ENCODE measurements at regions not wholly inside any gene's neighbourhood (a gene's known extent, or its start where the extent isn't known, plus 50 kb on each side); places are given as distances from the start of the nearest gene placed in this dataset.
"Not testable (repeated sequence)": the region's sequence is repeated elsewhere in the genome, so short reads cannot be mapped to it uniquely, and the experiment has no call there.

DNA sequence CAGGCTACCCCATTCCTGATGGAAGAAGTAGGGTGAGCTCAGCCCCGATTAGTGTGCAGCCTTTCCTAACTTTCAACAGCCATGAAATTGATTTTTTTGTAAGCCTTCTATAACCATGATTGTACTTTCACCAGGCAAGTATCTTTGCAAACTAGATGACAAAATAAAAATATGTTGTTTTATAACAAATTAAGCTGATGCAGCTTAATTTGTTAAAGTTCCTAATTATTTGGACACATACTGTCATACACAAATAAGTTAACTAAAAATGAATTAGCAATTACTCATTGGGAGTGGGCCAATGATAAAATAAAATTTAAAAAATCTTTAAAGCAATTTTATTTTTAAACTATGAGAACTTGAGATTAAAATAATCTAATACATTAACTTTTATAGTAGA lies 113.1 kb upstream of the FANCL start:
- no peak for DNase-seq

DNA sequence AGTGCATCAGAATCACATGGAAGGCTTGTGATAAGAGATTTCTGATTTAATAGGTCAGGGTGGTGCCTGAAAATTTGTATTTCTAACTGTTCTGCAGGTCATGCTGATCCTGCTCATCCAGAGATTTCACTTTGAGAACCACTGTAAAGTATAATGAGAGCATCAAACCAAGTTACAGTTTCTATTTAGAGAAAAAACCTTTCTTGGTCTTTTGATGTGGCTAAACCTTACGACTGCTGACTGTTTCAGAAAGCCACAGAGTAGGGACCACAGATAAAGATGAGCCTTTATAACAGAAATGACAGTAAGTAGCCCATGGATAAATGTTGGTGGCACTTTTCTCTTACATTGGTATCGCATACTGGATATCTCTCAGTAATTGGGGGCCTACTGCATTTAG lies 109.4 kb upstream of the FANCL start:
- no peak for DNase-seq

DNA sequence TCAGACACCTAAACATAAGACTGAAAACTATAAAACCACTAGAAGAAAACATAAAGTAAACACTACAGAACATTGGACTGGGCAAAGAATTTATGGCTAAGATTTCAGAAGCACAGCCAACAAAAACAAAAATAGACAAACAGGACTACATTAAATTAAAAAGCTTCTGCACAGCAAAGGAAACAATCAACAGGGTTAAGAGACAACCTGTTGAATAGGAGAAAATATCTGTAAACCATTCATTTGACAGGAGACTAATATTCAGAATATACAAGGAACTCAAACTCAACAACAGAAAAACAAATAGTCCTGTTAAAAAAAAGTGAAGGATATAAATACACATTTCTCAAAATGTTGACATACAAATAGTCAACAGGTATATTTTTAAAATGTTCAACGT lies 106.7 kb upstream of the FANCL start:
- no peak for DNase-seq

DNA sequence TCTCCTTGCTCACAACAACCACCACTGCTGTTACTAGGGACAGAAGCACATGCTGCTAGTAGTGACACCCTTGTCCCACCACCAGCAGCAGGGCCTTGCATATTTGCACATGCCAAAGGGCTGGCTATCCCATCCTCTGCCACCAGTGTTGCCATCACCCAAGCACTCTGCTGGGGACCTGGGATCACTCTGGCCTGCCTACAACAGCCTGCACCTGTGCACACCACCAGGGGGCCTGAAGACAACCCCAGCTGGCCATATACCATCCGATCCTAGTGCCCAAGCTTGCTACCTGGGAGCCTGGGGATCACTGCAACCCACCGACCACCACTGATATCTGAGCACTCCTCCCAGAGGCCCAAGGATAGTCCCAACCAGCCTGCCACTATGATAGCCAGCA lies 99.9 kb upstream of the FANCL start:
- no peak for DNase-seq

DNA sequence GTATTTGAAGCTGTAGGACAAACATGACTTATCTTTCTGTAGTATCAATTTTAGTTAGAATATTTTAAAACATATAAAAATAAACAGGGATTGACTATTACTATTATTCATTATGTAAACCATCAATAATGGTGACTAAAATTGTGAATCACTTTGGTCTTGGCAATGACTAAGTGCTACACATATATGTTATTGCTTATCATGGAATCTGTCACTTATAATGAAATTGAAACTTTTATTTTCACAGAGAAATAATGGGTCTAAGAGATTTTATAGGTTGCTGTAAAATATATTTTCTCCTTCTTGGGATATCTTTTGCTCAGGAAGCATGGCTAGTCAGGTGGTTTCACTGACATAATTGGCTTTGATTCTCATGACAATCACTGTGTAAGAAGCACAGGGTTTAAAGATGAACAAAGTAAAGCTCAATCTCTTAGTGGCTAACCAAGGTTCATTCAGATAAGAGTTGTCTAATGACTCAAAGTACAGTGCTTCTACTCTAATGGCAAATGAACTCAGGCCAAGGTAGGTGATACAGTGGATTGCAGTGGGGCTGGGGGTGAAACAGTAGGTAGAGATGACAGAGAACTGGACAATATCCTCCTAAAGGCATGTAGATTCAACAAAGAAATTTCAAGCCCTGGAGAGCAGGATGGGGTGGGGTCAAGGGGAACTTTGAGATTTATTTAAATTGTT lies 98.6 kb upstream of the FANCL start:
- no peak for DNase-seq

DNA sequence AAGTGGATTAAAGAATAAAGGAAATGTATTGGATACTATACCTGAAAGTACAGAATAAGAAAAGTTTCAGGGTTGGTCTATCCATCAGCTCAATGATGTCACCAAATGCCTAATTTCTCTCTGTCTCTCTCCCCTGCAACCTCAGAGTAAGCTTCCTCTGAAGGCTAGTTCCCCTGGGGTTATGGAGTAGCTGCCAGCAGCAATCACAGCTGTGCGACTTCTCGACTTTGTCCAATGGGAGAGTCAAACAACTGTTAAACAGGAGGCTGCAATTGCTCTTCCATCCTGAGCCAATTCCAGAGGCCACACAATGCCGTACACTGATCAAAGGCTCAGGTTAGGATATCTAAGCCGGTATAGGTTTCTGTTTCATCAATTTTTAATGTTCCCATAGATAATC lies 95.3 kb upstream of the FANCL start:
- no peak for DNase-seq

DNA sequence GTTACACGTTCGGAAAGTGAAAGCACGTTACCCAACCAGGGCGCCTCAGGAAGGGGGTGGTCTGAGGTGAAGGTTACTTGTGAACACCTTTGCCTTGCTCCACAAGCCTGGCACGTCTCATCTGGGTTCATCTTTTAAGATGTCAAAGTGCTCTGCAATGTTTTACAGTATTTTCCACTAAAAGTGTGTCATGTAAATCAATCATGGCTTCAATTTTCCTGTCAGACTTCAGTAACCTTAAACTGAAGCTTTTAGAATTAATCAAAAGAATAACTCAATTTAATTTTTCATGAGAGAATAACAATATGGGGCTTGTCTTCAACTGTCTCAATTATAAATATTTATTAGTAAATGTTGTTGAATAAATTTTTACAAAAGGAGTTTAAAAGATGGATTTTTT lies 93.3 kb upstream of the FANCL start:
- peak; percentile 6 for DNase-seq

DNA sequence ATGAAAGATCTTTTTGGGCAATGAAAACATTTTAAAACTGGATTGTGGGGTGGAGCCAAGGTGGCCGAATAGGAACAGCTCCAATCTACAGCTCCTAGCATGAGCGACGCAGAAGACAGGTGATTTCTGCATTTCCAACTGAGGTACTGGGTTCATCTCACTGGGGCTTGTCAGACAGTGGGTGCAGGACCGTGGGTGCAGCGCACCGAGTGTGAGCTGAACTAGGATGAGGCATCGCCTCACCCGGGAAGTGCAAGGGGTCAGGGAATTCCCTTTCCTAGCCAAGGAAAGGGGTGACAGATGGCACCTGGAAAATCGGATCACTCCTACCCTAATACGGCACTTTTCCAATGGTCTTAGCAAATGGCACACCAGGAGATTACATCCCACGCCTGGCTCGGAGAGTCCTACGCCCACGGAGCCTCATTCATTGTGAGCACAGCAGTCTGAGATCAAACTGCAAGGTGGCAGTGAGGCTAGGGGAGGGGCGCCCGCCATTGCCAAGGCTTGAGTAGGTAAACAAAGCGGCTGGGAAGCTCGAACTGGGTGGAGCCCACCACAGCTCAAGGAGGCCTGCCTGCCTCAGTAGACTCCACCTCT lies 84.3 kb upstream of the FANCL start:
- not testable (repeated sequence) for DNase-seq

DNA sequence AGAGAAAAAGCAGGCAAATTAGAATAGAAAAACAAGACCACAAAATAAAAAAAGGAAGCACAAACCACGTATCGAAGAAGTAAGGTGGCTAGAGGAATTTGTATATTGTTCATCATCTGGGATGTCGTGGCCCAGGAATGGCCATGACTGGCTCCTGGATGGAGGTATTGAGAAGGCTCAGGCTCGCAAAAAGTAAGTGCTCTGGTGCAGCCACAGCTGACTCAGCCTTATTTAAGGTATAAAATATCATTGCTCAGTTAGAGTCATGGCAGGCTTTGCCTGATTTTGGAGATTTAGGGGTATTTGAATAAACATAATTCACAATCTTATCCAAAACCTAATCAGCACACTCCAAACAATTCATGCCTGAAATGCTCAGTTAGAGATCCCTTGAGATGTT lies 78.4 kb upstream of the FANCL start:
- no peak for DNase-seq

DNA sequence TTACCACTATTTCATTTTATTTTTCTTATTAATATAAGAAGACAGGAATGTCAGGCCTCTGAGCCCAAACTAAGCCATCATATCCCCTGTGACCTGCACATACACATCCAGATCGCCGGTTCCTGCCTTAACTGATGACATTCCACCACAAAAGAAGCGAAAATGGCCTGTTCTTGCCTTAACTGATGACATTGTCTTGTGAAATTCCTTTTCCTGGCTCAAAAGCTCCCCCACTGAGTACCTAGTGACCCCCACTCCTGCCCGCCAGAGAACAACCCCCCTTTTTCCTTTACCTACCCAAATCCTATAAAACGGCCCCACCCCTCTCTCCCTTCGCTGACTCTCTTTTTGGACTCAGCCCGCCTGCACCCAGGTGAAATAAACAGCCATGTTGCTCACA lies 77.8 kb upstream of the FANCL start:
- DNase-seq = not testable (repeated sequence)

DNA sequence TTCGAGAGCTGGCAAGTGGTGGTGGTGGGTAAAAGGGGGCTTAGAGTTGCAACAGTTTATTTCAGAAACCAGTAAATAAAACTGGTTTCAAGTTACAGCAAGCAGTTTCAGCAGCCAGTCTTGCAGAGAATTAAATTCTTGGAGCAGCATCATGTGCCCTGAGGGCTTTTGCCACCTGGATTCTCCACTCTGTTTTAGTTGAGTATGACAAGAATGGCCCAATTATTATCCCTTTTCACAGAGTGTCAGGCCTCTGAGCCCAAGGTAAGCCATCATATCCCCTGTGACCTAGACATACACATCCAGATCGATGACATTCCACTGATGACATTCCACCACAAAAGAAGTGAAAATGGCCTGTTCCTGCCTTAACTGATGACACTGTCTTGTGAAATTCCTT lies 72.8 kb upstream of the FANCL start:
- DNase-seq = no peak

DNA sequence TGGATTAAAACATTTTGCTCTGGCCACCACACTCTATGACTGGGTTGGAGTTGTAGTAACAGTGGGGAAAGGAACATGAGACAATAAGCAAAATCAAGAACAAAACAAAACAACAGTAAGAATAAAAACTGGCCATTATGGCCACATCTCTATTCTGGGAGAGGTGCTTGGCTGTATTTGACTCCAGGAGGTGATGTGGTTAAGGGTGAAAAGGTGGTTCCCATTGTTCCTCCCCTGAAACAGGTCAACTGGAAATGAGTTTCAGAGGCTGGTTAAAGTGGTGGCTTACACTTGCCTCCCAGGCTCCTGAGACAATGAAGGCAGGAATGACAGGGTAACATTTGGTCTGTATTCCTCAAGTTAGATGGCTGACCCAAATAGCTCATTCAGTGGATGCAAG lies 67.3 kb upstream of the FANCL start:
- DNase-seq = no peak

DNA sequence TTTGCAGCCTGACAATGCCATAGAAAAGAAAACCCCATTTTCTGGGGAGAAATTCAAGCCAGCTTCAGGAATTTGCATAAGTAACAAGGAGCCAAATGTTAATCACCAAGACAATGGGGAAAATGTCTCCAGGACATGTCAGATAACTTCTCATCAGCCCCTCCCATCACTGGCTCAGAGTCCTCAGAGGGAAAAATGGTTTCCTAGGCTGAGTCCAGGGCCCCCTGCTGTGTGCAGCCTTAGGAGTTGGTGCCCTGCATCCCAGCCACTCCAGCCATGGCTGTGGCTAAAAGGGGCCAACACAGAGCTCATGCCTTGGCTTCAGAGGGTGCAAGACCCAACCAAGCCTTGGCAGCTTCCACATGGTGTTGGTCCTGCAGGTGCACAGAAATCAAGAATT lies 63.7 kb upstream of the FANCL start:
- DNase-seq = no peak

DNA sequence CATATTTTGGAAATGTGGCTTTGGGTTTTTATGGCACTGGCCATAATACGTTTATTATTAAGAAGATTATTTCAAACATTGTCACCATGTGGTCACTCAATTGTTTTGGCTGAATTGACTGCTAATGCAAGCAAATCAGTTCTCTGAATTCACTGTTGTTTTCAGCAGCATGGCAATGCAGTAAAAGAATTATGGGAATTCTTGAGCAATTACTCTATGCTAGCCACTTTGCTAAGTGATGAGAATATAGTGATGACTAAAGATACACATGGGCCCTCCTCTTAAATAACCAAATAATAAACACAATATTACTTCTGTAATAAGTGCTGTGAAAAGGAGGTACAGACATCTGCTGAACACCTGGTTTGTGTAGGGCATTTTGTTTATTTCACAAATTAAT lies 58.0 kb upstream of the FANCL start:
- no peak for DNase-seq

DNA sequence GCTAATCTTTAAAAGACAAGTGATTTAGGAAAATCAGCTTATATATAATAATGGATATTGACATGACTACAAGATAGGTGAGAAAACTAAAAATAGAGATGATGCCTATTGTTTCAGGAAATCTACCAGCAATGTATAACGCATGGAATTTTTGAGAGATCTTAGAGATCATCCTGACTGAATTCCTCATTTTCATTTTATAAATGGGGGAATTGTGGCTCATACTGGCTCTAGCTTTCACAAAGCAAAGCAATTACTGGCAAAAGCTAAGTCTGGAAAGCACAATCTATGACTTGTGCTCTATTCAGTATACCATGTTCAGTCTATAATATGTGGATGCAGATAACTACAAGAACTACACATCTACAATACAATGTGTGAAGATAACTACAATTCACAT lies 51.9 kb upstream of the FANCL start:
- no peak for DNase-seq

DNA sequence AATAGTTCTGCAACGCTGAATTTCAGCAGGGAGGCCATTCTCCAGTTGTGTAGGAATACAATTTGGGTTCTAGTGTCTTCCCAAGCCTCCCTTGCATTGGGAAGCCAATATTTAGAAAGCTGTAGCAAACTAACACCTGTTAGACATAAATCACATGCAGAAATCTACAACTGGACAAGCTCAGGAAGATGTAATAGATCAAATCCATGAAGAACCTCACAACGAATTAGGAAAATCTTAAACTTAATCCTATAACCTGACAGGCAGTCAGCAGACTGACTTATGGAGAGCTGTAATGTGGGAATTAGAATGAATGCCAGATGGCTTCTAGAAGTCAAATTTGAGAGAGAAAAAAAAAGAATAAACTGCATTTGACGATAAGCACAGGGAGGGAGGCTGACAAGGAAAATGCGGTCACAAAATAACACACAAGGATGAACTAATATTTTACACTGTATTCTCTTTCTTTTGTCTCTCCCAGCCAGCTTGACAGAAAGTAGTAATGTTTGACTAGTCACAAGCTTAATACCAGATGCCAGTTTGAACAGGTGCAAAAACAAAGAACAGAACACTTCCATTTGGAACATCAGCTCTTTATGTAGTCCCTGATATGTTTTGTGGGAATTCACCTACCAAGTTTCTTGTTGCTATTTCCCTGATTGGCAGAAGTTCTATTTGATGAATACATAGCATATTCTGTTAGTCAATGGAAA lies 50.8 kb upstream of the FANCL start:
- peak; percentile 97 for DNase-seq
